ENCODE measurements at regions not wholly inside any gene's neighbourhood (a gene's known extent, or its start where the extent isn't known, plus 50 kb on each side); places are given as distances from the start of the nearest gene placed in this dataset.

DNA sequence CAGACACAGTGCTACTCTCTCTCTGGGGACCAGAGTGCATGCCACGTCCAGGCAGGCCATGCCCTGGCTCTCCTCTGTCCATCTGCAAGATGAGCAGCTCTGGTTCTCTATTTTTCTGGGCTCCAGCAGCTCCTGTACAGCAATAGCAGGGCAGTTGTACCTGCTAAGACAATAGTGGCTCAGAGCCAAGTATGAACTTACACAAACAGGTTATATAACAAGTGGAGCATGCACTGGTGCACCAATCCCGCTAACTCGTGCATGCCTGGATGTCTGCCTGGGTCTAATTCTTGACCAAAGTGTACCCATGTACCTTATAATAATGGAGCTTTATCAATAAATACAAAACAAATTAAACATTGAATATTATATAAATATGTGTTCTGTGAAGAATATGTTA, 392.3 kb downstream of the CENPC start:
- TF ChIP-seq, protein P1, sequence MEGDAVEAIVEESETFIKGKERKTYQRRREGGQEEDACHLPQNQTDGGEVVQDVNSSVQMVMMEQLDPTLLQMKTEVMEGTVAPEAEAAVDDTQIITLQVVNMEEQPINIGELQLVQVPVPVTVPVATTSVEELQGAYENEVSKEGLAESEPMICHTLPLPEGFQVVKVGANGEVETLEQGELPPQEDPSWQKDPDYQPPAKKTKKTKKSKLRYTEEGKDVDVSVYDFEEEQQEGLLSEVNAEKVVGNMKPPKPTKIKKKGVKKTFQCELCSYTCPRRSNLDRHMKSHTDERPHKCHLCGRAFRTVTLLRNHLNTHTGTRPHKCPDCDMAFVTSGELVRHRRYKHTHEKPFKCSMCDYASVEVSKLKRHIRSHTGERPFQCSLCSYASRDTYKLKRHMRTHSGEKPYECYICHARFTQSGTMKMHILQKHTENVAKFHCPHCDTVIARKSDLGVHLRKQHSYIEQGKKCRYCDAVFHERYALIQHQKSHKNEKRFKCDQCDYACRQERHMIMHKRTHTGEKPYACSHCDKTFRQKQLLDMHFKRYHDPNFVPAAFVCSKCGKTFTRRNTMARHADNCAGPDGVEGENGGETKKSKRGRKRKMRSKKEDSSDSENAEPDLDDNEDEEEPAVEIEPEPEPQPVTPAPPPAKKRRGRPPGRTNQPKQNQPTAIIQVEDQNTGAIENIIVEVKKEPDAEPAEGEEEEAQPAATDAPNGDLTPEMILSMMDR (IDR thresholded peaks at IDR 0.05) = no peak
- Mint-ChIP-seq H3K36me3 (ENCODE audit: low read depth) (no peaks in the 10 kb centered on the region), H3K27ac (no peak overlapping the region), H3K4me3 (no peak overlapping the region), H3K9me3 (peaks cover 35% of the 10 kb centered on the region), H3K4me1 (ENCODE audit: low read depth) (no peaks in the 10 kb centered on the region), H3K27me3 (ENCODE audit: insufficient read depth) (no peaks in the 10 kb centered on the region; the same call in 1 of the 2 replicates)
- no peak for DNase-seq

DNA sequence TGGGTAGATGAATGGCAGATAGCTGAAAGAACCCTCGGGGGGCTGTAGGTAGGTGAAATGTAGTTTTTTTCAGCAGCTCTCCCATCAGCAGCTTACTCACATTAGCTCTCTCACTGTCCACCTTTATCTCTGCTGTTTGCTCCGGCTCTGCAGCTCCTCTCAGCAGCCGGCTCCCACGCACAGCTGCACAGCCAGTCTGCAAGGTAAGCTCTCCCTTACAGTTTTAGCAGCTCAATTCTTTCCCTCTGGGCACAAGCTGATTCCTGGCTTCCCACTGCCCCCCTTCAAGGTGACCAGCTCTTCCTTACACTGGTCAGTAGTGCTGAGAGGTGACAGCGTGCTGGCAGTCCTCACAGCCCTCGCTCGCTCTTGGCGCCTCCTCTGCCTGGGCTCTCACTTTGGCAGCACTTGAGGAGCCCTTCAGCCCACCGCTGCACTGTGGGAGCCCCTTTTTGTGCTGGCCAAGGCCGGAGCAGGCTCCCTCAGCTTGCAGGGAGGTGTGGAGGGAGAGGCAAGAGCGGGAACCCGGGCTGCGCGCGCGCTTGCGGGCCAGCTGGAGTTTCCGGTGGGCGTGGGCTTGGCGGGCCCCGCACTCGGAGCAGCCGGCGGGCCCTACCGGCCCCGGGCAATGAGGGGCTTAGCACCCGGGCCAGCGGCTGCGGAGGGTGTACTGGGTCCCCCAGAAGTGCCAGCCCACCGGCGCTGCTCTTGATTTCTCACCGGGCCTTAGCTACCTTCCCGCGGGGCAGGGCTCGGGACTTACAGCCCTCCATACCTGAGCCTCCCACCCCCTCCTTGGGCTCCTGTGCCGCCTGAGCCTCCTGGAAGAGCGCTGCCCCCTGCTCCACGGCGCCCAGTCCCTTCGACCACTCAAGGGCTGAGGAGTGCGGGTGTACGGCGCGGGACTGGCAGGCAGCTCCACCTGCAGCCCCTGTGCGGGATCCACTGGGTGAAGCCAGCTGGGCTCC, 393.6 kb downstream of the CENPC start:
- Mint-ChIP-seq H3K27me3 (ENCODE audit: insufficient read depth) (no peaks in the 10 kb centered on the region; the same call in 1 of the 2 replicates), H3K4me3 (no peak overlapping the region), H3K36me3 (ENCODE audit: low read depth) (no peaks in the 10 kb centered on the region), H3K9me3 (peaks cover 31% of the 10 kb centered on the region), H3K27ac (no peak overlapping the region), H3K4me1 (ENCODE audit: low read depth) (no peaks in the 10 kb centered on the region)
- DNase-seq = no peak
- TF ChIP-seq, protein P1 (IDR thresholded peaks at IDR 0.05) = no peak

DNA sequence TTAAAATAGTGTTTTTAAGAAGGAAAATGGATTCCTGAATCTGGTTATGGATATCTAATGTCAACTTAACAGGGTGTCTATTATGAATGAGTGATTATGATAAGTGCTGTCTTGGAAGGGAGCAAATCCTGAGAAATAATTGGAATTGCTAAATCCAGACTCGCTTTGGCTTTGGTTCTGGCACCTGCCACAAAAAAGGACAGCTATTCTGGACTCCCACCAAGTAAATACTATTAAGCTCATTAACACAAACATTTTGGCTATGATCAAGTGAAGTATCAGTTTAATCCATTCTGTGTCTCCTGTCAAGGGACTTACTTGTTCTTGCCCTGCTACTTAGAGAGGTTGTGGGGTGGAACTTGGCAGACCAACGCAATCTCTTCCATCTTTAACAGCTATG, 403.7 kb downstream of the CENPC start:
- Mint-ChIP-seq H3K4me1 (ENCODE audit: low read depth) (no peaks in the 10 kb centered on the region), H3K27me3 (ENCODE audit: insufficient read depth) (no peaks in the 10 kb centered on the region), H3K27ac (no peak overlapping the region), H3K9me3 (peaks cover 14% of the 10 kb centered on the region), H3K36me3 (ENCODE audit: low read depth) (no peaks in the 10 kb centered on the region), H3K4me3 (no peak overlapping the region)
- DNase-seq = no peak
- TF ChIP-seq, protein P1 (IDR thresholded peaks at IDR 0.05) = no peak

DNA sequence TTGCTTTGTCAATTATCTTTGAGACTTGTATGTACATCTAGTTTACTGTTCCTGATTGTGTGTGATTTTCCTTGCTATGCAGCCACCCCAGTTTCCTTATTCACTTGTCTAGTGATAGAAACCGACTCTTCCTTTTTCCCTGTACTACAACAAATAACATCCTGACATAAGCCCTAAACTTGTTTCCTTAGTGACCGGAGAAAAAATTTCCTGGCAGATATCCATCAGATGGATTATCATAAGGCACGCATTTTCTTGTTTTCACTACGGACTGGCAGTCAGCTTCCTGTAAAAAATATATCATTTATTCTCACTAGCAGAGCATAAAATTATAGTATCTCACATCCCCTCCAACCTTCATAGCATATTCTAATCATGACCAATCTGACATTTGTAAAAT, 410.7 kb downstream of the CENPC start:
- no peaks in the 10 kb centered on the region for H3K36me3 Mint-ChIP-seq (ENCODE audit: low read depth)
- no peak overlapping the region for H3K4me3 Mint-ChIP-seq
- TF ChIP-seq, protein P1 (IDR thresholded peaks at IDR 0.05) = no peak
- H3K27me3 Mint-ChIP-seq (ENCODE audit: insufficient read depth) = no peaks in the 10 kb centered on the region
- no peak for DNase-seq
- no peak overlapping the region for H3K27ac Mint-ChIP-seq
- H3K4me1 Mint-ChIP-seq (ENCODE audit: low read depth) = no peaks in the 10 kb centered on the region
- H3K9me3 Mint-ChIP-seq = peaks cover 10% of the 10 kb centered on the region

DNA sequence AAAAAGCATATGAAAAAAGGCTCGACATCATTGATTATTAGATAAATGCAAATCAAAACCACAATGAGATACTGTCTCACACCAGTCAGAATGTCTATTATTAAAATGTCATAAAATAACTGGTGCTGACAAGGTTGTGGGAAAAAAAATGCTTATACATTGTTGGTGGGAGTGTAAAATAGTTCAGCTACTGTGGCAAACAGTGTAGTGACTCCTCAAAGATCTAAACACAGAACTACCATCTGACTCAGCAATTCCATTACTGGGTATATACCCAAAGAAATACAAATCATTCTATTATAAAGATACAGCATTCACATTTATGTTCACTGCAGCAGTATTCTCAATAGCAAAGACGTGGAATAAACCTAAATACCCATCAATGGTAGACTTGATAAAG, 412.1 kb downstream of the CENPC start:
- no peak for DNase-seq
- TF ChIP-seq, protein P1 (IDR thresholded peaks at IDR 0.05) = no peak
- no peak overlapping the region for H3K4me3 Mint-ChIP-seq
- H3K4me1 Mint-ChIP-seq (ENCODE audit: low read depth) = no peaks in the 10 kb centered on the region
- H3K27ac Mint-ChIP-seq = no peak overlapping the region
- no peaks in the 10 kb centered on the region for H3K27me3 Mint-ChIP-seq (ENCODE audit: insufficient read depth)
- no peaks in the 10 kb centered on the region for H3K36me3 Mint-ChIP-seq (ENCODE audit: low read depth)
- peaks cover 10% of the 10 kb centered on the region for H3K9me3 Mint-ChIP-seq
